HG02870 (cell line): ENCODE measurements at regions not wholly inside any gene's neighbourhood (a gene's known extent, or its start where the extent isn't known, plus 50 kb on each side); places are given as distances from the start of the nearest gene placed in this dataset.
"Not testable (repeated sequence)": the region's sequence is repeated elsewhere in the genome, so short reads cannot be mapped to it uniquely, and the experiment has no call there.

Experiments
- ATAC-seq: cut with Tn5 transposase; IDR thresholded peaks from one replicate; pipeline ENCODE4 v1.9.1; 2021; ENCODE audit warnings: mild to moderate bottlenecking, moderate library complexity; ENCODE audit not compliant: unreplicated experiment

DNA sequence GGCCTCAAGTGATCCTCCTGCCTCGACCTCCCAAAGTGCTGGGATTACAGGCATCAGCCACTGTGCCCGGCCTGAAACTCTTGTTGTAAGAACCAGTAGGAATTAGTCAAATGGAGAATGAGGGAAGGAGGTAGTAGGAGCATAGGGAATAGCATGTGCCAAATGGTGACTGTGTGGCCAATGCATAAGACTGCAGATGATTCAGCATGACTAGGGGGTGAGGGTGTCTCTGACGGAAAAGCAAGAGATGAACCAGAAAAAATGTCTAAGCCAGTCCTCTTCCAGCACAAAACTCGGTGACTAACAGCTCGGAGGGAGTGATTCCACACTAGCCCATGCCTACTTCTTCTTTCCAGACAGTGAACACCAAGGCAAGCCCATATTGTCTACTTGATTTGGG, 58.2 kb upstream of the DUSP21 start:
- ATAC-seq, result no peak

DNA sequence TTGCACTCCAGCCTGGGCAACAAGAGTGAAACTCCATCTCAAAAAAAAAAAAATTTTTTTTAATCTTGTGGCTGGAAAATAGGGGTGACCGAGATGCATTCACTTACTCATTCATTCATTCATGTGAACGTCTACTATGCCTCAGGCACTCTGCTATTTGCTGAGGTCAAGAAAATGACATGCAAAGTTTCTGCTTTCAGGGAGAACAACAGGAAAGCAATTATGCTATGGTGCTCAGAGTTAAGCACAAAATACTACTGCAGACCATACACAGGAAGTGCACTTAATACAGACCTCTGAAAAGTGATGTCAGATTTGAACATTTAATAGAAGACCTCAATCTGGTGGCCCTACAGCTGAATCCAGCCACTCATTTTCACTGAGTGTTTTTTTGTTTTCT, 59.6 kb upstream of the DUSP21 start:
- no peak for ATAC-seq

DNA sequence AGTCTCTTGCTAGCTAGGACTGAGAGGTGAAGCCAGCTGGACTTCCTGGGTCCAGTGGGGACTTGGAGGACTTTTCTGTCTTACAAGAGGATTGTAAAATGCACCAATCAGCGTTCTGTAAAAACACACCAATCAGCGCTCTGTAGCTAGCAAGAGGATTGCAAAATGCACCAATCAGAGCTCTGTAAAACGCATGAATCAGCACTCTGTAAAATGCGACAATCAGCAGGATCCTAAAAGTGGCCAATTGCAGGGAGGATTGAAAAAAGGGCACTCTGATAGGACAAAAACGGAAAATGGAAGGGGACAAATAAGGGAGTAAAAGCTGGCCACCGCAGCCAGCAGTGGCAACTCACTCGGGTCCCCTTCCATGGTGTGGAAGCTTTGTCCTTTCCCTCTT, 65.6 kb upstream of the DUSP21 start:
- no peak for ATAC-seq

DNA sequence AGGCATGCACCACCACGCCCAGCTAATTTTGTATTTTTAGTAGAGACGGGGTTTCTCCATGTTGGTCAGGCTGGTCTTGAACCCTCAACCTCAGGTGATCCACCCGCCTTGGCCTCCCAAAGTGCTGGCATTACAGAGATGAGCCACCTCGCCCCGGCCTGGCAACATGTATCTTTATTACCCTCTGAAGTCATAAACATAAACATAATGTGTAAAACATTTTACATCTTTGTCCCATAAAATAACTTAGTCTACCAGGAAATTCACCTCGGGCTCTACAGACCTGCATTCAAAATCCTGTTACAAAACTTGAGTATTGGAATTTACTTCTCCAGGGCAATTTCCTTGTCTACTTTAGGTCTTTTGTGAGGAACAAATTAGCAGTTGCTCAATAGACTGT, 68.1 kb upstream of the DUSP21 start:
- ATAC-seq, result no peak

DNA sequence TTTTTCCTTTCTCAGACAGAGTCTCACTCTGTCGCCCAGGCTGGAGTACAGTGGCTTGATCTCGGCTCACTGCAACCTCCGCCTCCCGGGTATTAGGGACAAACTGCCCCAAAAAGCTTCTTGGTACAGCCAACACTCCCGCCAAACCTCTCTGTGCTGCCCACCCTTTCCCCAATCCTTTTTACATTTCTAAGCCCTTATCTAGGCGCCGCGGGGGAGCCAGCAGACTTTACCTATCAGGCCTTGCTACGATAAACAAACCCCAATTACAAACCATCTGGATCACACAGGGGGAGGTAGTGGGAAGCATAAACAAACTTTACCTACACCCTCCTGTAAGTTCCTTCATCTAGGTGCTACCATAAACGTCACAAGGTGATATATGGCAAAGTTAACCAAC, 69.8 kb upstream of the DUSP21 start:
- not testable (repeated sequence) for ATAC-seq

DNA sequence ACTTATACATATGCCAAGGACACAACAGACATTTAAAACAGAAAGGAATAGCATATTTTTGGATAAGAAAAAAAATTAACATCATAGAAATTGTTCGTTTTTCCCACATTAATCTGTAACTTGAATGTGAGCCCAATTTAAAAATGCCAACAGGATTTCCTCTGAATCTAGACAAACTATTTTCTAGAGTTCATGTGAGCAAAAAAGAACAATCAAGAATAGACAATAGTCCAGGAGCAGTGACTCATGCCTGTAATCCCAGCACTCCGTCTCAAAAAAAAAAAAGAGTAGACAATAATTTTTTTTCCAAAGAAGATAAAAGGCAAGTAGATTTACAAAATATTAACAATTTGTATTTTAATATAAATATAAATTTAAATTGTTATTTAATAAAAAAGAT, 73.7 kb upstream of the DUSP21 start:
- ATAC-seq, result no peak

DNA sequence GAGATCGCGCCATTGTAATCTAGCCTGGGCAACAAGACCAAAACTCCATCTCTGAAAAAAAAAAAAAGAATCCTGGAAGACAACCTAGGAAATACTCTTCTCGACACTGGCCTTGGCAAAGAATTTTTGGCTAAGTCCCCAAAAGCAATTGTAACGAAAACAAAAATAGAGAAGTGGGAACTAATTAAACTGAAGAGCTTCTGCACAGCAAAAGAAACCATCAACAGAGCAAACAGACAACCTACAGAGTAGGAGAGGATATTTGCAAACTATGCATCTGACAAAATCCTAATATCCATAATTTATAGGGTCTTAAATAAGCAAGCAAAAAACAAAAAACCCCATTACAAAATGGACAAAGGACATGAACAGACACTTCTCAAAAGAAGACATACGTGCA, 76.5 kb upstream of the DUSP21 start:
- no peak for ATAC-seq

DNA sequence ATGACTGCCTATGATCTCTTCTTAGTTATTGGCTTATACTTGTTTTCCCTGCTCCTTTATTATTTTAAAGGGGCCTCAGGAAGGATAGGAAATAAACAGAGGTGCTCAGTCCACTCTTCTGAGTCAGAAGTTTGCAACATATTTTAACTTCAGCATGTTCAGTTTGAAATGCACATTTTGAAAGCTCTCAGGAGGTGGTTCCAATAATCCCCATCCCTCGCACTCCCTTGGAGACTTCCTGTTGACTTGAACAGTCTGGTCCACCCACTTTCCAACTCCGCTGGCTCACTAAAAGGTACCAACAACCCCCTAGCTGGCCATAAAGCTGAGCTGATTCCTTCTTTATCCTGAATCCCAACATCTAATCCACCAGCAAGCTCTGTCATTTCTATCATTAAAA, 78.3 kb upstream of the DUSP21 start:
- no peak for ATAC-seq

DNA sequence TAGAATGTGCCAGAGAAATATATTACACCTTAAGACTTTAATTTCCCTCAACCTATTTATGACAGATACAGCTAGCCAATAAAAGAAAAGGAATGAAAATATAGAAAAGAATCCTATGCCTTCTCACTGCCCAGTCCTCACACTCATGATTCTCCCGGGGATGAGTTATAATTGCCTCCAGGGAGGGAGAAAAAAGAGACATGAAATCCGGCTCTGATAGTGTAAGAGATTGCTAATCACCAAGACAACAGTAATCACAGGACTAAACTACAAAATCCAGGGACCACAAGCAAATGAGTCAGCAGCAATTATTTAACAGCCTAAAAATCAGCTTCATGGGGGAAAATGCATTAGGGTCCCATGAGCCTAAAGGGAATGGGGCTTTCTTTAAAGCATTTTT, 95.9 kb upstream of the DUSP21 start:
- no peak for ATAC-seq

DNA sequence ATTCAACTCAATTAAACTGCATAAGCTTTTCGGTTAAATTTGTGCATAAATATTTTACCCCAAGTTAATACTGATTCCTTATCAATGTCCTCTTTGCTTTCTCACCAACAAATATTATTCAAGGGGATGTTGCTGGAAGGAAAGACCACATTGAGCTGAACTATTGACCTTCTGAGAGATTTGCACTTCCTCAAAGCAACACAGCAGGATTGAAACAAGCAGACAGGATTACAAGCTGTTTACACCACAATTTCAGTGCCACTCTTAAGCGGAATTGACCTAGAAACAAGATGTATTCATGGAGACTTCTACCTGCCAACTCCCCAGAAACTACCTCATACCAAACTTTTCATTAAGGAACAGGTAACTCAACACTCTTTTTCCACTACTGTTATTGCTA, 96.5 kb upstream of the DUSP21 start:
- no peak for ATAC-seq

DNA sequence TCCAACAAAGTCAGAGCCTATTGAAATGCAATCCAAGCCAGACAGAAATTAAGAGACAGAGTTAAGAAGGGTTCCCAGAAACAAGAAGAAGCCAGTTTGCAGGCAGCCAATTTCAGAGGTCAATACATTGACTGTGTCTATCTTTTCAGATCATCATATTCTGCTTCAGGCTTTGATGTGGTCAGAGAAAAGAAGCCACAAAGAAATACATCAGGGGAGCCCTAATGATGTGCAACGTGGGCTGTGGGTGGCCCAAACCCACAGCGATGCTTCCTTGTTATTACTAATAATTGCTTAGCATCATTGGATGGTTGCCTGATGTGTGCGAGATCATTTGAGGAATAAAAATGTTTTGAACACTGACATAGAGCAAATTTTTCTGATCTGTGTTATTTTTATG, 99.0 kb upstream of the DUSP21 start:
- ATAC-seq, result no peak

DNA sequence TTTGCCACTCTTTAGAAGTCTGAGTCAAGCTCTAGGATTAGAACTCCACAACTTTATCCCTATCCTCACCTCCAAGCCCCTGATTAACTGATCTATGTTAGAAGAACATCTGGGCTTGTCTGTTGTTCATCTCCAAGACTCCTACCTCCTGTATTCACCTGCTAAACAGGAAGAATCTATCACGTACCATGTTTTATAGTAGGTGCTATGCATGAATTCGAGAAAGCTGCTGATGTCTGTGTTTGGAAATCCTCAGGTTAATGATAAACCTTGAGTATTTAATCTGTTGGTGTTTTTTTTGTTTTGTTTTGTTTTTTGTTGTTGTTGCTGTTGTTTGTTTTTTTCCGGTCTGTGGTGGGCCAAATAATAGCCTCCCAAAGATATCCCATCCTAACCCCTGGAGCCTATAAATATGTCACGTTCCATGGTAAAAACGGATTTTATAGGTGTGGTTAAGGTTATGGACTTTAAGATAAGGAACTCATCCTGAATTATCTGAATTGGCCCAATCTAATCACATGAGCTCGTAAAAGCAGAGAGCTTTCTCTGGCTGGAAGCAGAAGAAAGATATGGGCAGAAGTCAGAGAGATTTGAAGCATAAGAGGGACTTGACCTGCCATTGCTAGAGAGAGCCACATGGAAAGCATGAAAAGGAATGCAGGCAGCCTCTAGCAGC, 101.2 kb upstream of the DUSP21 start:
- no peak for ATAC-seq

DNA sequence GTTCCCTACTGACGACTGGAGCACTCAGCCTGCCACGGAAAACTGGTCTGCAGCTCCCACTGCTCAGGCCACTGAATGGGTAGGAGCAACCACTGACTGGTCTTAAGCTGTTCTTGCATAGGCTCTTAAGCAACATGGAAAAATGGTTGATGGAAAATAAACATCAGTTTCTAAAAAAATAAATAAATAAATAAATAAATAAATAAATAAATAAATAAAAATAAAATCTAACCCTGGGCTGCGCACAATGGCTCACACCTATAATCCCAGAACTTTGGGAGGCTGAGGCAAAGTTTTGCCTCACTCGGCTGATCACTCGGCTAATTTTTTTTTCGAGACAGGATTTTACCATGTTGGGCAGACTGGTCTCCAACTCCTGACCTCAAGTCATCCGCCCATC, 102.0 kb upstream of the DUSP21 start:
- ATAC-seq, result not testable (repeated sequence)

DNA sequence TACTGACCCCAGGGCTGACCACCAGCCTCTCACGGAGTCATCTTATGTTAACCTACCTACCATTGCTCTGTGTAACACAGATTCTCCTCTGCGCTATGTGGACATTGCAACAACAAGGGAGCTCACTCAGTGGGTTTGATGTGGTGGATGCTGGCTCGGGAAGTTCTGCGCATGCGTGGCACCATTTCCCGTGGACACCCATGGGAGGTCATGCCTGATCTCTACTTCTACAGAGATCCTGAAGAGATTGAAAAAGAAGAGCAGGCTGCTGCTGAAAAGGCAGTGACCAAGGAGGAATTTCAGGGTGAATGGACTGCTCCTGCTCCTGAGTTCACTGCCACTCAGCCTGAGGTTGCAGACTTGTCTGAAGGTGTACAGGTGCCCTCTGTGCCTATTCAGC, 102.4 kb upstream of the DUSP21 start:
- not testable (repeated sequence) for ATAC-seq

DNA sequence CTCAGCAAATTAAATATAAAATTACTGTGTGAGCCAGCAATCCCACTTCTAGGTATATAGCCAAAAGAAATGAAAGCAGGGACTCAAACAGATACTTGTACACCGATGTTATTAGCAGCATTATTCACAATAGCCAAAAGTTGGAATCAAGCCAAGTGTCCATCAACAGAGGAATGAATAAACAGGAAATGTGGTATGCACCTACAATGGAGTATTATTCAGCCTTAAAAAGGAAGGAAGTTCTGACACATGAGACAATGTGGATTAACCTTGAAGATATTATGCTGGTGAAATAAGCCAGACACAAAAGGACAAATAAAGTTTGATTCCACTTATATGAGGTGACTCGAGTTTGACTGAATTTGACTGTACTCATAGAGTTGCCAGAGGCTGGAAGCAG, 108.3 kb upstream of the DUSP21 start:
- ATAC-seq, result no peak

DNA sequence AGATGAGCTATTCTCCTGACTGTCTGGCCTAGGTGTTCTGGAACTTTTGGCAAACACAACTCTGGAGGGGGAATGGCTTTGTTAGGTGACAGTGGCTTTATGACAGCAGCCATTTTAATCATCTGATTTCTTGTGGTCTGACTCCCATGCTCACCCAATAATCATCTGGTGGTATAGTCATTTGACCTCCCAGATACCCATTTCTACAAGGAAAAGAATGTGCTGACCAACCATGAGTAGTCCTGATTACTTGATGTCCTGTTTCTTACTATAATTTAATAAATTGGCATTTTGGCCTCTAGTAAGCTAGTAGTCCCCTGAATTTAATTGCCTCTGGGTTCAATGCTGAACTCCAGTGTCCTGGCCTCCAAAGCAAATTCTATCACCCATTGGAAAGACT, 109.9 kb upstream of the DUSP21 start:
- no peak for ATAC-seq

DNA sequence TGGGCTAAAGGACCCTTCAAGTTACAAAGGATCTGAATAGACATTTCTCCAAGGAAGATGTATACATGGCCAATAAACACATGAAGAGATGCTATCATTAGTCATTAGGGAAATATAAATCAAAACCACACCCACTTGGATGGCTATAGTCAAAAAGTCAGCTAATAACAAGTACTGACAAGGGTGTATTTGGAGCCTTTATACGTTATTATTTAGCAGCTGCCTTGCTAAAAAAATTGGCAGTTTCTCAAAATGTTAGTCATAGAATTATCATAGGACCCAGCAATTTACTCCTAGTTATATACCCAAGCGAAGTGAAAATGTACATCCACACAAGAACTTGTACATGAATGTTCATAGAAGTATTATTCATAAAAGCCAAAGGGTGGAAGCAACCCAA, 112.7 kb upstream of the DUSP21 start:
- ATAC-seq, result no peak

DNA sequence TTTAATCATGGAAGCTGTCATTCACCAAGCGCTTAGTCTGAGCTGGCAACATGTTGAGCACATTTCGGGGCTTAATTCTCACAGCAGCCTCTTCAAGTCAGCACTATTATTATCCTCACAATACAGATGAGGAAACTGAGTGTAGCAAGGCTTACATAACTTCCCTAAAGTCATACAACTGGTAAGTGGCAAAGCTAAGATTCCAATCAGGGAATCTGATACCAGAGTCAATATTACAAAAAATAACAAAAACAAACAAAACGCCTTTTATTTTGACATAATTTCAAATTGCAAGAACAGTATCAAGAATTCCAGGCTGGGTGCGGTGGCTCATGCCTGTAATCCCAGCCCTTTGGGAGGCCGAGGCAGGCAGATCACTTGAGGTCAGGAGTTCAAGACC, 120.4 kb upstream of the DUSP21 start:
- ATAC-seq, result no peak

DNA sequence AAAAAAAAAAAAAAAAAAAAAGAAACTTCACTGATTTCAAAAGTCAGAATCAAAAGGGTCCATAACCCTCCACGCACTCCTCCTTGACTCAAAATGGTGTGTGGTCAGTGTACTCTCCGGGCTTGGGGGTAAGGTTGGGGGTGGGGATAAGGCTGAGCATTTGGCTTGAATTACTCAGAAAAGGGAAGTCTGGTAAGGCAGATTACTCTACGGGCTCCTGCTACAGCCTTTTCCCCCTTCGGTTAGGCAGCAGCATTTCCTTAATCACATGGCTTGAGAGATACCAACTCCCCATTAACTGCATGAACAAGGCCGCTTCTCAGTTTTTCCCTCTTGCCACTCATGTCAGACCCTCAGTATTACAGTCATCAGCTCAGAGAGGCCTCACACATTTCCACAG, 135.4 kb upstream of the DUSP21 start:
- no peak for ATAC-seq

DNA sequence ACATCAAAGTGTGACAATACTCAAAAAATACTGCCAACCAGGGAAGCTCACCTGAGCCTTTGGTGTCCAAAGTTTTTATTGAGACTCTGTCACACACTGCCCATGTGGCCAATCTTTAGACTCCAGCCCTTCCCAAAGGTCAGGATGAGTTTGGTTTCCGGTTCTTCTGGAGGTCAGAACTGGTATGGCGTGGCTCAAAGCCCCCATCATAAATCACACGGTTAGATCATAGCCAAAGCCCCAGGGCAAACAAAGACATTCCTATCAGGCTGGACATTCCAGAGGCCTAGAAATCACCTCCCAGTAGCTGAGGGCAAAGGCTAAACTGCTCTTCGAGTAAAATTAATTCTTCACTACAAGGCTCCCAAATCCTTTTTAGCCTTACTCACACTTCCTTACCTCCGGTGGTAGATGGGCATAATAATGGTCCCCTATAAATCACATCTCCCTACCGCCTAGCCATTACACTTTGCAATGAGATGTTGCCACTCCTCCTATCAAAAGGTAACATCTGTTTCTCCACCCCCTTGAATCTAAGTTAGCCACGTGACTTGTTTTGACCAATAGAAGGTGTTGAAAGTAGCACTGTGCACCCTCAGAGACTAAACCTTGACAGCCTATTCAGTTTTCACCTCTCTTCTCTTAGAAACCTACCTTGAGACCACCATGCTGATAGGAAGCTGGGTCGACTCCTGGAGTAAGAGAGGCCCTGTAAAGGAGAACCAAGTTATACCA, 137.8 kb upstream of the DUSP21 start:
- no peak for ATAC-seq

DNA sequence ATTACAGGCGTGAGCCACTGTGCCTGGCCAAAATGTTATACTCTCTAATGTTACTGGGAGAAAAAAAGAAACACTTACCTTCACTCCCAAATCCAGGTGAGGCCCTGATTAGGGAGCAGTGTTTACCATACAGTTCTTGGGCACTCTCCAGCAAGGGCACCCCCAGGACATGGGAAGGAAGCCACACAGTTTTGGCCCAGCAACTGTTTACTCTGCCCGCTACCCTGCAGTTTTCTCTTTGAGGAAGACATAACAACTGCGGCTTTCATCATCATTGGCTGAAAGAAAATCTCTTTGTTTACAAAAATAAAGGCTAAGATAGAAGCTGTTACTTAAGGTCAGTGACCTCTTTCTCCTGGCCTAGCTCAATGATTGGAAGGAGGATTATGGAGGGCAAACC, 145.5 kb upstream of the DUSP21 start:
- no peak for ATAC-seq

DNA sequence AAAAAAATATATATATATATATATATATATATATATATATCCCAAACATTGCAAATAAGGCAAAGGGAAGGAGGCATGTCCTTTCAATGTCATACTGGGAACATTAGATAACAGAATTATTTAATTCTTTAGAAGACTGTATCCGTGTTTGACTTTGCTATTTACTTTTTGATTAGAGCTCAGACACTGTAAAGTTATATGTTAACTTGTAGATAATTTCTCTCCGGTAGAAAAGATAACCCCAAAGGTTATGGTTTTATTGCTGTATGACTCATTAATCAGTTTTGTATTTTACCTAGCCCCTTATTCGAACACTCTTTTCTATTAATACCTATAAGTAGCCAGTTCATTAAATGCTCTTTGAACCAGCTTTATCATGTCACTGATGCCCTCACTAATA, 150.6 kb upstream of the DUSP21 start:
- ATAC-seq, result no peak

DNA sequence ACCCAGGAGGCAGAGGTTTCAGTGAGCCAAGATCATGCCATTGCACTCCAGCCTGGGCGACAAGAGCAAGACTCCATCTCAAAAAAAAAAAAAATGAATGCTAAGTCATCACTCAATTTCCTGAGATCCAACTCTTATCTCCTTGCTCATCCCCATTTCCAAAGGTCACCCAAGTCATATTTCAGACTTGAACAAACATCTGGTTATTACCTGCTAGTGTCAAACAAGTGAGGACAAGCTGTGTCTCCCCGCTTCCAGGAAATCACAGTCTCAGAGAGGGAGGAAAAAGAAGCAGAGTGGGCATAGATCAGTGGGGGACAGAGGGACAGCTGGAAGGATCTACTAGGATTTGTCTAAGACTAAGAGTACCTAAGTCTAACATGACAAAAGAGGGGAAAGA, 147.5 kb upstream of the FUNDC1 start:
- no peak for ATAC-seq
